ENCODE measurements at regions not wholly inside any gene's neighbourhood (a gene's known extent, or its start where the extent isn't known, plus 50 kb on each side); places are given as distances from the start of the nearest gene placed in this dataset.

DNA sequence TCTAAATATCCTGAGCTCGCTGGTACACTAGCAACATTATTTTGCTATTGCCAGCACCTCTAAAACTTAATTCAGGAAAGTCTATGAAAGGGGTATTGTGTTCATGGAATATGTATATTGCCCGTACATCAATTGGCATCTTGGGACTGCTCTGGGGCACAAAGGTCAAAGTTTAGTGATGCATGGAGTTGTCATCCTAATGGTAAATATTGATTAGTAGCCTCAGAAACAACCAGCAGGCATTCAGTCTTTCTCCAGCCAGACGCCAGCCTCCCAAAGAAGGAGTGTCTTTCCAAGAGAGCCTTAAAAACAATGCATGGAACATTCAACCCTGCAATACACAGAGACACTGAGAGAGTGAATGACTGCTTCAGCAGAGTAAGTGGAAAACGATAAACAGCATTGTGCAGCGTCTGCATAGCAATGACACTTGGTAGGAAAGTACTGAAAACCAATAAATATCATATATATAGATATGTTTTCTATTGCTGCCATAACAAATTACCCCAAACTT lies 377.3 kb downstream of the SHQ1 start:
- Histone ChIP-seq H3F3A (replicated peaks; ENCODE audit: insufficient read depth) (no peaks in the 10 kb centered on the region), H3K4me2 (no peak overlapping the region), H3K9ac (no peak overlapping the region), H3K79me2 (ENCODE audit: insufficient read depth) (no peaks in the 10 kb centered on the region), H3K27me3 (ENCODE audit: insufficient read depth) (peaks cover 23% of the 10 kb centered on the region), H3K36me3 (replicated peaks in 1 of 2; ENCODE audit: control insufficient read depth in 1 of 2, insufficient read depth in 2 of 2, low read length in 1 of 2) (no peaks in the 10 kb centered on the region), H3K9me3 (no peaks in the 10 kb centered on the region), H2AFZ (ENCODE audit: low read depth) (no peak overlapping the region), H3K27ac (ENCODE audit: low read depth in 2 of 2, low read length in 1 of 2) (no peak overlapping the region), H3K4me3 (ENCODE audit: low read depth in 2 of 2, low read length in 1 of 2) (no peak overlapping the region), H3K9me2 (no peaks in the 10 kb centered on the region), H4K20me1 (ENCODE audit: insufficient read depth) (no peaks in the 10 kb centered on the region), H3K4me1 (ENCODE audit: control insufficient read depth in 1 of 2, insufficient read depth in 2 of 2, low read depth in 1 of 2, low read length in 1 of 2) (no peaks in the 10 kb centered on the region; a peak in 1 of 4 replicates)
- ChIA-PET CTCF (no interaction called here), POLR2A (no interaction called here)
- 56% methylated on average over 5 of the region's 5 CpGs for WGBS (ENCODE audit: low lambda C conversion rate)
- TF ChIP-seq SMC3 (IDR thresholded peaks at IDR 0.05; ENCODE audit: low read depth, low read length): no peak
- no peak for TF ChIP-seq GABPA (IDR thresholded peaks at IDR 0.05; ENCODE audit: low read depth)
- no peak for TF ChIP-seq FOXM1 (IDR thresholded peaks at IDR 0.05; ENCODE audit: low read depth)
- no peak for TF ChIP-seq RAD21 (IDR thresholded peaks at IDR 0.05; ENCODE audit: low read length)
- TF ChIP-seq NRF1 (IDR thresholded peaks at IDR 0.05; ENCODE audit: low read depth, low read length): no peak
- no peak for TF ChIP-seq EZH2phosphoT487 (IDR thresholded peaks at IDR 0.05; ENCODE audit: borderline replicate concordance, low read depth)
- no peak for TF ChIP-seq MAX (IDR thresholded peaks at IDR 0.05; ENCODE audit: low read depth)
- no peak for TF ChIP-seq RFX5 (IDR thresholded peaks at IDR 0.05; ENCODE audit: low read length)
- TF ChIP-seq MXI1 (IDR thresholded peaks at IDR 0.05; ENCODE audit: low read depth, low read length): no peak
- TF ChIP-seq POLR2AphosphoS5 (IDR thresholded peaks at IDR 0.05; ENCODE audit: low read depth, low read length): no peak
- no peak for TF ChIP-seq MEF2A (IDR thresholded peaks at IDR 0.05; ENCODE audit: borderline replicate concordance, low read depth)
- no peak for TF ChIP-seq NFIC (IDR thresholded peaks at IDR 0.05; ENCODE audit: borderline replicate concordance)
- DNase-seq: no peak

DNA sequence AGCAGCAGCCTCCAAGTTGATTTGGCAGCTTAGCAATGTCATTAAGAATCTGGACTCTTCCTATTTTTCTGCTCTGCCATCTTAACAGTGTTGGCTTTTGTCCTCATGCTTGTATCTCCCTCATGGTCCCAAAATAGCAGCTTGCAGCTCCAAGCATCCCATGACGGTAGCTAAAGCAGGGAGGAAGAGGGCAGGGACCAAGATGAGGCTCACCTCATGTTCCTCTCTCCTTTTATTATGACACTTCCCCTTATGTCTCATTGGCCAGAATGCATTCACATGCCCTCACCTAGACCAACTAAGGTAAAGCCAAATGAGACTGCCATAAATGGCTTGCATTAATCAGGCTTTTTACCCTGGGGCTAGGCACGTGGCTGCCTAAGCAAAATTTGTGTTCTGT lies 382.4 kb downstream of the SHQ1 start:
- Histone ChIP-seq H3K9ac (no peak overlapping the region), H4K20me1 (ENCODE audit: insufficient read depth) (no peaks in the 10 kb centered on the region), H3K36me3 (replicated peaks in 1 of 2; ENCODE audit: control insufficient read depth in 1 of 2, insufficient read depth in 2 of 2, low read length in 1 of 2) (no peaks in the 10 kb centered on the region), H3K27ac (ENCODE audit: low read depth in 2 of 2, low read length in 1 of 2) (no peak overlapping the region), H3K9me2 (no peaks in the 10 kb centered on the region), H2AFZ (ENCODE audit: low read depth) (no peak overlapping the region), H3K4me3 (ENCODE audit: low read depth in 2 of 2, low read length in 1 of 2) (no peak overlapping the region), H3K4me2 (no peak overlapping the region), H3K9me3 (no peaks in the 10 kb centered on the region), H3K79me2 (ENCODE audit: insufficient read depth) (no peaks in the 10 kb centered on the region), H3K4me1 (ENCODE audit: control insufficient read depth in 1 of 2, insufficient read depth in 2 of 2, low read depth in 1 of 2, low read length in 1 of 2) (no peaks in the 10 kb centered on the region; a peak in 1 of 4 replicates), H3K27me3 (ENCODE audit: insufficient read depth) (peaks cover 48% of the 10 kb centered on the region), H3F3A (replicated peaks; ENCODE audit: insufficient read depth) (no peaks in the 10 kb centered on the region)
- TF ChIP-seq GATA2 (CRISPR knock-in tag; IDR thresholded peaks at IDR 0.05) (no peak), ELF1 (IDR thresholded peaks at IDR 0.05) (no peak), CHD2 (IDR thresholded peaks at IDR 0.05; ENCODE audit: low read length, partially characterized antibody) (no peak), TEAD4 (IDR thresholded peaks at IDR 0.05; ENCODE audit: borderline replicate concordance, insufficient read depth) (no peak), GABPA (IDR thresholded peaks at IDR 0.05; ENCODE audit: low read depth) (no peak), JUND (IDR thresholded peaks at IDR 0.05) (no peak), SMC3 (IDR thresholded peaks at IDR 0.05; ENCODE audit: low read depth, low read length) (no peak), TCF12 (IDR thresholded peaks at IDR 0.05) (no peak), MXI1 (IDR thresholded peaks at IDR 0.05; ENCODE audit: low read depth, low read length) (no peak), RCOR1 (IDR thresholded peaks at IDR 0.05; ENCODE audit: low read length) (no peak)
- TF ChIP-seq, protein P1, sequence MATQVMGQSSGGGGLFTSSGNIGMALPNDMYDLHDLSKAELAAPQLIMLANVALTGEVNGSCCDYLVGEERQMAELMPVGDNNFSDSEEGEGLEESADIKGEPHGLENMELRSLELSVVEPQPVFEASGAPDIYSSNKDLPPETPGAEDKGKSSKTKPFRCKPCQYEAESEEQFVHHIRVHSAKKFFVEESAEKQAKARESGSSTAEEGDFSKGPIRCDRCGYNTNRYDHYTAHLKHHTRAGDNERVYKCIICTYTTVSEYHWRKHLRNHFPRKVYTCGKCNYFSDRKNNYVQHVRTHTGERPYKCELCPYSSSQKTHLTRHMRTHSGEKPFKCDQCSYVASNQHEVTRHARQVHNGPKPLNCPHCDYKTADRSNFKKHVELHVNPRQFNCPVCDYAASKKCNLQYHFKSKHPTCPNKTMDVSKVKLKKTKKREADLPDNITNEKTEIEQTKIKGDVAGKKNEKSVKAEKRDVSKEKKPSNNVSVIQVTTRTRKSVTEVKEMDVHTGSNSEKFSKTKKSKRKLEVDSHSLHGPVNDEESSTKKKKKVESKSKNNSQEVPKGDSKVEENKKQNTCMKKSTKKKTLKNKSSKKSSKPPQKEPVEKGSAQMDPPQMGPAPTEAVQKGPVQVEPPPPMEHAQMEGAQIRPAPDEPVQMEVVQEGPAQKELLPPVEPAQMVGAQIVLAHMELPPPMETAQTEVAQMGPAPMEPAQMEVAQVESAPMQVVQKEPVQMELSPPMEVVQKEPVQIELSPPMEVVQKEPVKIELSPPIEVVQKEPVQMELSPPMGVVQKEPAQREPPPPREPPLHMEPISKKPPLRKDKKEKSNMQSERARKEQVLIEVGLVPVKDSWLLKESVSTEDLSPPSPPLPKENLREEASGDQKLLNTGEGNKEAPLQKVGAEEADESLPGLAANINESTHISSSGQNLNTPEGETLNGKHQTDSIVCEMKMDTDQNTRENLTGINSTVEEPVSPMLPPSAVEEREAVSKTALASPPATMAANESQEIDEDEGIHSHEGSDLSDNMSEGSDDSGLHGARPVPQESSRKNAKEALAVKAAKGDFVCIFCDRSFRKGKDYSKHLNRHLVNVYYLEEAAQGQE (IDR thresholded peaks at IDR 0.05; ENCODE audit: low read depth, low read length): no peak
- POLR2A ChIA-PET: no interaction called here
- 16% methylated on average over 2 of the region's 2 CpGs for WGBS (ENCODE audit: low lambda C conversion rate)
- no peak for DNase-seq
- CTCF ChIA-PET: interaction anchor here (0.9 to 1.3 kb wide), 2 partner anchors 14 to 30 kb away, joined by 3 read pairs; no protein-coding TSS in a partner anchor
